Liver (tissue), 3 donors: ENCODE measurements at regions not wholly inside any gene's neighbourhood (a gene's known extent, or its start where the extent isn't known, plus 50 kb on each side); places are given as distances from the start of the nearest gene placed in this dataset.

Source experiments
- CTCF ChIP-seq: fragments of 150-350 bp; IDR thresholded peaks from 2 replicates; pipeline ENCODE4 v1.5.1; 2017; ENCODE audit warnings: improper control_type of control experiment, low read depth, low read length; ENCODE audit not compliant: missing input control
- GABPA ChIP-seq, 2 donors: IDR thresholded peaks in 1 of 2; conservative IDR thresholded peaks in 1 of 2; 2 replicates each; pipeline ENCODE4 v1.6.1; 2016; ENCODE audit warnings: antibody characterized with exemption in 2 of 2, mild to moderate bottlenecking in 1 of 2, moderate library complexity in 1 of 2
- JUND ChIP-seq, 2 donors: IDR thresholded peaks; 2 replicates each; pipeline ENCODE4 v1.6.1; 2016; ENCODE audit warnings: antibody characterized with exemption in 2 of 2
- MAX ChIP-seq: IDR thresholded peaks from 2 replicates; pipeline ENCODE4 v1.6.1; 2016; ENCODE audit warnings: antibody characterized with exemption
- TF ChIP-seq, protein P1 (sequence below): IDR thresholded peaks from 2 replicates; pipeline ENCODE4 v1.6.1; 2016; ENCODE audit warnings: antibody characterized with exemption, mild to moderate bottlenecking
- donor health status: healthy.
- donor health status: healthy.

GRCh38 chr18:22817844-22818243, 115.3 kb upstream of the RBBP8 start:
- TF ChIP-seq CTCF (no peak), MAX (no peak), JUND (IDR thresholded peaks at IDR 0.05) (no peak), GABPA (IDR thresholded peaks at IDR 0.05 in 1 of 2, conservative IDR thresholded peaks at IDR 0.05 in 1 of 2) (no peak)
- TF ChIP-seq, protein P1, sequence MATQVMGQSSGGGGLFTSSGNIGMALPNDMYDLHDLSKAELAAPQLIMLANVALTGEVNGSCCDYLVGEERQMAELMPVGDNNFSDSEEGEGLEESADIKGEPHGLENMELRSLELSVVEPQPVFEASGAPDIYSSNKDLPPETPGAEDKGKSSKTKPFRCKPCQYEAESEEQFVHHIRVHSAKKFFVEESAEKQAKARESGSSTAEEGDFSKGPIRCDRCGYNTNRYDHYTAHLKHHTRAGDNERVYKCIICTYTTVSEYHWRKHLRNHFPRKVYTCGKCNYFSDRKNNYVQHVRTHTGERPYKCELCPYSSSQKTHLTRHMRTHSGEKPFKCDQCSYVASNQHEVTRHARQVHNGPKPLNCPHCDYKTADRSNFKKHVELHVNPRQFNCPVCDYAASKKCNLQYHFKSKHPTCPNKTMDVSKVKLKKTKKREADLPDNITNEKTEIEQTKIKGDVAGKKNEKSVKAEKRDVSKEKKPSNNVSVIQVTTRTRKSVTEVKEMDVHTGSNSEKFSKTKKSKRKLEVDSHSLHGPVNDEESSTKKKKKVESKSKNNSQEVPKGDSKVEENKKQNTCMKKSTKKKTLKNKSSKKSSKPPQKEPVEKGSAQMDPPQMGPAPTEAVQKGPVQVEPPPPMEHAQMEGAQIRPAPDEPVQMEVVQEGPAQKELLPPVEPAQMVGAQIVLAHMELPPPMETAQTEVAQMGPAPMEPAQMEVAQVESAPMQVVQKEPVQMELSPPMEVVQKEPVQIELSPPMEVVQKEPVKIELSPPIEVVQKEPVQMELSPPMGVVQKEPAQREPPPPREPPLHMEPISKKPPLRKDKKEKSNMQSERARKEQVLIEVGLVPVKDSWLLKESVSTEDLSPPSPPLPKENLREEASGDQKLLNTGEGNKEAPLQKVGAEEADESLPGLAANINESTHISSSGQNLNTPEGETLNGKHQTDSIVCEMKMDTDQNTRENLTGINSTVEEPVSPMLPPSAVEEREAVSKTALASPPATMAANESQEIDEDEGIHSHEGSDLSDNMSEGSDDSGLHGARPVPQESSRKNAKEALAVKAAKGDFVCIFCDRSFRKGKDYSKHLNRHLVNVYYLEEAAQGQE: no peak
